ENCODE measurements at regions not wholly inside any gene's neighbourhood (a gene's known extent, or its start where the extent isn't known, plus 50 kb on each side); places are given as distances from the start of the nearest gene placed in this dataset.
"Not testable (repeated sequence)": the region's sequence is repeated elsewhere in the genome, so short reads cannot be mapped to it uniquely, and the experiment has no call there.

GRCh38 chr7:69105092-69105491, 493.2 kb upstream of the AUTS2 start:
- H3K4me1 ChIP-seq, result no peaks in the 10 kb centered on the region
- no peak overlapping the region for H3K4me3 ChIP-seq
- TF ChIP-seq POLR2AphosphoS5 (IDR thresholded peaks at IDR 0.05) (no peak), POLR2A (IDR thresholded peaks at IDR 0.05) (no peak)
- 72% methylated on average over 3 of the region's 3 CpGs for WGBS, 2 donors
- no peaks in the 10 kb centered on the region for H3K27me3 ChIP-seq
- no peak overlapping the region for H3K27ac ChIP-seq
- H3K36me3 ChIP-seq, result no peaks in the 10 kb centered on the region
- DNase-seq, result no peak
- intact Hi-C loops (cut with DNase I), result no loop called here
- H3K9me3 ChIP-seq, result peaks cover 0 to 11% (median 0%) of the 10 kb centered on the region in 4 donors

DNA sequence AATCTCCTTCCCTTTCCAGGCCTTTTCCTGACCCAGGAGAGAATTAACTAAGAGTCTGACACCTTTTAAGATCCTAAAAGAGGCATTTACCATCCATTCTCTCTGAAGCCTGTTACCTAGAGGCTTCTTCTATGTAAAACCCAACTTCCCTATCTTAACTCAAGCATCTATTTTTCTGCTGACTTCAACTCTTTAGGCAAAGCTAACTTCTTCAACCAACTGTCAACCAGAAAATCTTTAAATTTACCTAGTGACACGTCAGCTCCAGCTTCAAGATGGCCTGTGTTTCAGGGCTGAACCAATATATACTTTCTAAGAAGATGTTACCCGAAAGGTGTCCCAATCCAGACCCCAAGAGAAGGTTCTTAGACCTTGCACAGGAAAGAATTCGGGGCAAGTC, 492.3 kb upstream of the AUTS2 start:
- intact Hi-C loops (cut with DNase I), result no loop called here
- Histone ChIP-seq H3K27me3 (no peaks in the 10 kb centered on the region), H3K9me3 (peaks cover 0 to 11% (median 0%) of the 10 kb centered on the region in 4 donors), H3K36me3 (no peaks in the 10 kb centered on the region), H3K4me1 (no peaks in the 10 kb centered on the region), H3K27ac (no peak overlapping the region), H3K4me3 (no peak overlapping the region)
- no peak for DNase-seq
- WGBS, 2 donors, result 61 to 87% methylated on average over 3 of the region's 3 CpGs
- TF ChIP-seq CTCF (IDR thresholded peaks at IDR 0.05) (no peak), POLR2A (IDR thresholded peaks at IDR 0.05) (no peak), POLR2AphosphoS5 (IDR thresholded peaks at IDR 0.05) (no peak), EP300 (IDR thresholded peaks at IDR 0.05) (no peak)

DNA sequence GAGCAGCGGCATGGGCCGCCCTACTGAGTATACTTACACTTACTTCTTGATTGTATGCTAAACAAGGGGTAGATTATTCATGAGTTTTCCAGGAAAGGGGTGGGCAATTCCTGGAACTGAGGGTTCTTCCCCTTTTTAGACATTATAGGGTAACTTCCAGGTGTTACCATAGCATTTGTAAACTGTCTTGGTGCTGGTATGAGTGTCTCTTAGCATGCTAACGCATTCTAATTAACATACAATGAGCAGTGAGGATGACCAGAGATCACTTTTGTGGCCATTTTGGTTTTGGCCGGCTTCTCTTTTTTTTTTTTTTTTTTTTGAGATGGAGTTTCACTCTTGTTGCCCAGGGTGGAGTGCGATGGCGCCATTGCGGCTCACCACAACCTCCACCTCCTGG, 491.8 kb upstream of the AUTS2 start:
- DNase-seq; H3K27me3 ChIP-seq; H3K27ac ChIP-seq; H3K4me3 ChIP-seq; H3K4me1 ChIP-seq; intact Hi-C loops (cut with DNase I); H3K36me3 ChIP-seq: not testable (repeated sequence)
- 91 to 95% methylated on average over 7 of the region's 7 CpGs for WGBS, 2 donors
- peaks cover 0 to 11% (median 0%) of the 10 kb centered on the region in 4 donors for H3K9me3 ChIP-seq

DNA sequence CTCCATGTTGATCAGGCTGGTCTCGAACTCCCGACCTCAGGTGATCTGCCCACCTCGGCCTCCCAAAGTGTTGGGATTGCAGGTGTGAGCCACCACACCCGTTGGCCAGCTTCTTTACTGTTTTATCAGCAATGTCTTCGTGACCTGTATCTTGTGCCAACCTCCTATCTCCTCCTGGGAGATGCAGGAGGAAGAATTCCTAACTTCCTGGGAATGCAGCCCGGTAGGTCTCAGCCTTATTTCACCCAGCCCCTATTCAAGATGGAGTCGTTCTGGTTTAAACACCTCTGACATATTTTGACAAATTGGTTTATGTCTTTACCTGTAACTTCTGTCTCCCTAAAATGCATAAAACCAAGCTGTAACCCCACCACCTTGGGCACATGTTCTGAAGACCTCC, 491.3 kb upstream of the AUTS2 start:
- DNase-seq; H3K36me3 ChIP-seq; H3K27ac ChIP-seq; H3K4me1 ChIP-seq; intact Hi-C loops (cut with DNase I); H3K27me3 ChIP-seq; H3K4me3 ChIP-seq: not testable (repeated sequence)
- WGBS, 2 donors, result 73 to 90% methylated on average over 7 of the region's 7 CpGs
- peaks cover 0 to 11% (median 0%) of the 10 kb centered on the region in 4 donors for H3K9me3 ChIP-seq

- Histone ChIP-seq H3K27ac (no peak overlapping the region), H3K36me3 (no peaks in the 10 kb centered on the region), H3K4me3 (no peak overlapping the region), H3K9me3 (peaks cover 0 to 8% (median 0%) of the 10 kb centered on the region in 4 donors), H3K4me1 (no peaks in the 10 kb centered on the region), H3K27me3 (no peaks in the 10 kb centered on the region)
- intact Hi-C loops (cut with DNase I), result no loop called here
- no peak for DNase-seq
- 85 to 87% methylated on average over 10 of the region's 10 CpGs for WGBS, 2 donors
- TF ChIP-seq POLR2AphosphoS5 (IDR thresholded peaks at IDR 0.05), result no peak
- no peak for TF ChIP-seq EP300 (IDR thresholded peaks at IDR 0.05)
- no peak for TF ChIP-seq POLR2A (IDR thresholded peaks at IDR 0.05)
- TF ChIP-seq CTCF (IDR thresholded peaks at IDR 0.05), result no peak
These were observed 490.2 kb upstream of the AUTS2 start for GRCh38 chr7:69108097-69108496.

DNA sequence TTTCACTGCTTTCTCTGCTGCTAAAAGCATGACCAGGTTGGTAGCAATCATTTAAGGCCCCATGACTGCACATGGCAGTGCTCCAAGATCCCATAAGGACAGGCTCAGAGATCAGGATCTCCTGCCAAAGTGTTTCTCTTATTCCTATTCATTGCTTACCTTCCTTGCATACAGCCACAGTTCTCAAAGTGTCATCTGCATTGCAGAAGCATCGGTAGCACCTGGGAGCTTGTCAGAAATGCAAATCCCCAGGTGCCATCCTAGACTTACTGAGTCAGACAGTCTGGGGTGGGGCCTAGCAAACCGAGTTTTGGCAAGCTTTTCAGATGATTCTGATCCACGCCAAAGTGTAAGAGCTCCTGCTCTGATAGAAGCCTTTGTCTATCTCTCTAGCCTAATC, 489.0 kb upstream of the AUTS2 start:
- no peaks in the 10 kb centered on the region for H3K27me3 ChIP-seq
- 63 to 64% methylated on average over 3 of the region's 3 CpGs for WGBS, 2 donors
- no peak overlapping the region for H3K27ac ChIP-seq
- H3K9me3 ChIP-seq, result peaks cover 0 to 6% (median 0%) of the 10 kb centered on the region in 4 donors
- no peaks in the 10 kb centered on the region for H3K36me3 ChIP-seq
- intact Hi-C loops (cut with DNase I), result no loop called here
- TF ChIP-seq POLR2A (IDR thresholded peaks at IDR 0.05) (no peak), EP300 (IDR thresholded peaks at IDR 0.05) (no peak), CTCF (IDR thresholded peaks at IDR 0.05) (no peak), POLR2AphosphoS5 (IDR thresholded peaks at IDR 0.05) (no peak)
- no peak for DNase-seq
- H3K4me3 ChIP-seq, result no peak overlapping the region
- H3K4me1 ChIP-seq, result no peaks in the 10 kb centered on the region
